CD4-positive, alpha-beta memory T cell (primary cell): ENCODE measurements at regions not wholly inside any gene's neighbourhood (a gene's known extent, or its start where the extent isn't known, plus 50 kb on each side); places are given as distances from the start of the nearest gene placed in this dataset.

Experiments used
- CTCF ChIA-PET: fragments of 350-600 bp; sonication (Branson Sonifier 250); formaldehyde crosslinking; loops from one replicate; lab custom pipeline; 2021; ENCODE audit warnings: inconsistent platforms; ENCODE audit not compliant: partially characterized antibody; lab: Charles Lee
- POLR2A ChIA-PET: fragments of 350-600 bp; sonication (Branson Sonifier 250); formaldehyde crosslinking; loops from one replicate; lab custom pipeline; 2021; ENCODE audit not compliant: partially characterized antibody; lab: Charles Lee
- DNase-seq, 5 donors: peaks; one replicate each; pipeline versions ENCODE4 v3.0.0 to v3.0.0-alpha.2; 2020 to 2022; ENCODE audit warnings: mixed read lengths in 1 of 5
- H3K27ac ChIP-seq: one replicate; pipeline ENCODE4 v1.7.0; 2013; ENCODE audit warnings: low read depth, low read length
- H3K27me3 ChIP-seq: 2 replicates; pipeline ENCODE4 v1.7.0; 2013; ENCODE audit warnings: mild to moderate bottlenecking, low read length, moderate library complexity; ENCODE audit not compliant: insufficient read depth
- H3K36me3 ChIP-seq: 2 replicates; pipeline ENCODE4 v1.7.0; 2013; ENCODE audit warnings: mild to moderate bottlenecking, low read length, moderate library complexity; ENCODE audit not compliant: insufficient read depth
- H3K4me1 ChIP-seq: 2 replicates; pipeline ENCODE4 v1.7.0; 2013; ENCODE audit warnings: mild to moderate bottlenecking, low read length, moderate library complexity; ENCODE audit not compliant: insufficient read depth
- H3K4me3 ChIP-seq, 2 donors: one replicate each; pipeline ENCODE4 v1.7.0; 2013; ENCODE audit warnings: low read length in 2 of 2, mild to moderate bottlenecking in 1 of 2
- H3K9me3 ChIP-seq, 2 donors: one replicate each; pipeline ENCODE4 v1.7.0; 2013; ENCODE audit warnings: low read length in 2 of 2, control low read depth in 1 of 2; ENCODE audit not compliant: control insufficient read depth in 1 of 2
- H3K27ac Mint-ChIP-seq, 7 donors: one replicate each; pipeline ENCODE4 v1.8.0; 2020 to 2021; ENCODE audit warnings: mixed read lengths in 7 of 7, mild to moderate bottlenecking in 6 of 7, inconsistent platforms in 3 of 7, moderate library complexity in 3 of 7
- H3K27me3 Mint-ChIP-seq, 2 donors: one replicate each; pipeline ENCODE4 v1.8.0; 2020 to 2021; ENCODE audit warnings: mixed read lengths in 2 of 2
- H3K36me3 Mint-ChIP-seq, 2 donors: one replicate each; pipeline ENCODE4 v1.8.0; 2020 to 2021; ENCODE audit warnings: mixed read lengths in 2 of 2, inconsistent platforms in 1 of 2, mild to moderate bottlenecking in 1 of 2
- H3K4me1 Mint-ChIP-seq, 4 donors: one replicate each; pipeline ENCODE4 v1.8.0; 2020 to 2021; ENCODE audit warnings: mixed read lengths in 4 of 4, mild to moderate bottlenecking in 1 of 4
- H3K4me3 Mint-ChIP-seq, 8 donors: one replicate each; pipeline ENCODE4 v1.8.0; 2020 to 2021; ENCODE audit warnings: mixed read lengths in 8 of 8, mild to moderate bottlenecking in 7 of 8, moderate library complexity in 6 of 8, inconsistent platforms in 3 of 8
- H3K9me3 Mint-ChIP-seq, 8 donors: one replicate each; pipeline ENCODE4 v1.8.0; 2020 to 2021; ENCODE audit warnings: mixed read lengths in 8 of 8, mild to moderate bottlenecking in 5 of 8, inconsistent platforms in 3 of 8, moderate library complexity in 1 of 8
- intact Hi-C: fragments of 100-400 bp; cut with micrococcal nuclease; formaldehyde crosslinking; loops from one replicate; pipeline ENCODE4 v1.15.1; 2023

DNA sequence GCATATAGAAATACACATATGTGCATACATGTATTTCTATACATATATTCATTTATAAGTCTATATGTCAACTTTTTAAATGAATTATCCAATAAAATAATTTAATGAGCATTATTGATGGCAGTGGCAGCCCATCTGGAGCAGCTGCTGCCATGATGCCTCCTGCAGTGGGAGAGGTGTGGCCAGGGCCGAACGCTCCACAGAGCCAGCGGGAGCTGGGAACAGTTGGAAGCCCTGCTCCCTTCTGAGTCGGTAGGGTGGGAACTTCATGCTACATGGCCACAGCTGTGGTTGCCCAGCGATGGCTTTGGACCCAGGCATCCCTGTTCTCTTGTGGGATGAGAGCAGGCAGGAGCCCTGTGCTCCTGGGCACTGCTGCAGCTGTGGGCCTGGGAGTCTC lies 812.4 kb upstream of the CTNND2 start:
- H3K4me1 Mint-ChIP-seq, result no peaks in the 10 kb centered on the region
- Histone ChIP-seq H3K27me3 (no peaks in the 10 kb centered on the region), H3K4me1 (no peaks in the 10 kb centered on the region), H3K36me3 (no peaks in the 10 kb centered on the region), H3K4me3 (no peak overlapping the region), H3K9me3 (no peaks in the 10 kb centered on the region), H3K27ac (no peak overlapping the region)
- H3K4me3 Mint-ChIP-seq, result no peak overlapping the region
- H3K9me3 Mint-ChIP-seq, result peaks cover 0 to 9% (median 4%) of the 10 kb centered on the region in 8 donors
- H3K27ac Mint-ChIP-seq, result no peak overlapping the region
- ChIA-PET CTCF (no interaction called here), POLR2A (no interaction called here)
- H3K27me3 Mint-ChIP-seq, result no peaks in the 10 kb centered on the region
- intact Hi-C loops, result no loop called here
- DNase-seq, result no peak
- no peaks in the 10 kb centered on the region for H3K36me3 Mint-ChIP-seq

DNA sequence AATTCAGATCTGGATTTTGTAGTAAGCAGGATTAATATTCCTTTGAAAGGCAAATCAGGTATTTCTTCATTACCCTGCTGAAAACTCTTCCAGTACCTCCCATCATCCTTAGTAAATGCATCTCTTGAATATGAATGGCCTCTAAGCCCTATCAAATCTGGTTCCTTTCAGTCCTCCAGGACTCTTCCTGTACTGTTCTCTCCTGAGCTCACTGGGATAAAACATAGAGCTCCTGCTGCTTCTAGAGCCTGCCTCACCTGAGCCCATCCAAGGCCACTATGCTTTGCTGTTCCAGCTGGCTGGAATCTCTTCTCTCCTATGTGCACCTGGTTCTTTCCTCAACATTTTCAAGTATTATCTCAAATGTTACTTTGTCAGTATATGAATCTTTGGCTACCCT lies 803.3 kb upstream of the CTNND2 start:
- Mint-ChIP-seq H3K4me1 (peaks cover 0 to 2% (median 0%) of the 10 kb centered on the region in 4 donors), H3K36me3 (no peaks in the 10 kb centered on the region), H3K9me3 (peaks cover 0 to 26% (median 11%) of the 10 kb centered on the region in 8 donors), H3K27me3 (no peaks in the 10 kb centered on the region), H3K27ac (no peak overlapping the region), H3K4me3 (no peak overlapping the region)
- no peak for DNase-seq
- CTCF ChIA-PET, result no interaction called here
- H3K4me3 ChIP-seq, result no peak overlapping the region
- POLR2A ChIA-PET, result no interaction called here
- H3K27me3 ChIP-seq, result no peaks in the 10 kb centered on the region
- H3K27ac ChIP-seq, result no peak overlapping the region
- no peaks in the 10 kb centered on the region for H3K4me1 ChIP-seq
- H3K9me3 ChIP-seq, result no peaks in the 10 kb centered on the region
- intact Hi-C loops, result no loop called here
- H3K36me3 ChIP-seq, result no peaks in the 10 kb centered on the region

DNA sequence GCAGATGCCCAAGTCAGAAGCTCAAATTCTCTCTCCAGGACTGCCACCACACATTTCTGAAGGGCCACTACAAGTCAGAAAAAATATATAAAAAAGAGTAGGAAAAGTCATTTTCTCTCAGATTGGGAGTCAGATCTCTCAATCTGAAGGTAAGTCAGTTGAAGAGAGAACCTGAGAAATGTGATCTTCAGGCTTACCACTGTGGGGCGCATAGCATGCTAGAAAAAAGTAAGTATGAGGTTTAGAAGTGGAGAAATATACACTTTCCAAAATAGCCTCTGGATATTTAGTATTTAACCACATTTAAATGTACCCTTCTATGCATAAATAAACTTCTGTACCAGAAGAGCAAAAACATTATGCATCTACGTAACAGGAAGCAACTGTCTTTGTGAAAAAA lies 800.7 kb upstream of the CTNND2 start:
- H3K27me3 ChIP-seq, result no peaks in the 10 kb centered on the region
- Mint-ChIP-seq H3K27ac (no peak overlapping the region), H3K27me3 (no peaks in the 10 kb centered on the region), H3K4me1 (peaks cover 0 to 2% (median 0%) of the 10 kb centered on the region in 4 donors), H3K9me3 (peaks cover 0 to 29% (median 11%) of the 10 kb centered on the region in 8 donors), H3K36me3 (no peaks in the 10 kb centered on the region), H3K4me3 (no peak overlapping the region)
- CTCF ChIA-PET, result no interaction called here
- H3K4me3 ChIP-seq, result no peak overlapping the region
- H3K27ac ChIP-seq, result no peak overlapping the region
- H3K9me3 ChIP-seq, result no peaks in the 10 kb centered on the region
- H3K36me3 ChIP-seq, result no peaks in the 10 kb centered on the region
- H3K4me1 ChIP-seq, result no peaks in the 10 kb centered on the region
- POLR2A ChIA-PET, result no interaction called here
- intact Hi-C loops, result no loop called here
- DNase-seq, result no peak

DNA sequence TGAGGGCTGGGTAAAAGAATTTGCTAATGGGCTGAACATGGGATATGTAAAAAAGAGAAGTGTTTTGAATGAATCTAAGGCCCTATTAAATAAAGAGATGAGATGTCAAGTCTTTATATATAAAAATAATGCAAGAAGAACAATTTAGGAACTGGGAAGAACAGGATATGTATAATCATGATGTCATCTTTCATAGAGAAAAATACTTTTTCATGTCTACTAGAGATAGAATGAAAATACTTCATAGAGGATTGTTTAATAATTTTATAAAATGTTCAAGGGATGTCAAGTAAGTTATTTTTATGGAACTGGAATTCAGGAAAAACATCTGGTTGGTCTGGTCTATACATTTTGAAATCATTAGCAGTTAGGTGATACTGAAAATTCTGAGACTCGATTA lies 799.0 kb upstream of the CTNND2 start:
- Mint-ChIP-seq H3K27me3 (no peaks in the 10 kb centered on the region), H3K36me3 (no peaks in the 10 kb centered on the region), H3K4me3 (no peak overlapping the region), H3K9me3 (peaks cover 0 to 27% (median 11%) of the 10 kb centered on the region in 8 donors), H3K4me1 (peaks cover 0 to 2% (median 0%) of the 10 kb centered on the region in 4 donors), H3K27ac (no peak overlapping the region)
- Histone ChIP-seq H3K27me3 (no peaks in the 10 kb centered on the region), H3K36me3 (no peaks in the 10 kb centered on the region), H3K4me1 (no peaks in the 10 kb centered on the region), H3K9me3 (no peaks in the 10 kb centered on the region), H3K4me3 (no peak overlapping the region), H3K27ac (no peak overlapping the region)
- CTCF ChIA-PET, result no interaction called here
- intact Hi-C loops, result no loop called here
- DNase-seq, result no peak
- POLR2A ChIA-PET, result no interaction called here

DNA sequence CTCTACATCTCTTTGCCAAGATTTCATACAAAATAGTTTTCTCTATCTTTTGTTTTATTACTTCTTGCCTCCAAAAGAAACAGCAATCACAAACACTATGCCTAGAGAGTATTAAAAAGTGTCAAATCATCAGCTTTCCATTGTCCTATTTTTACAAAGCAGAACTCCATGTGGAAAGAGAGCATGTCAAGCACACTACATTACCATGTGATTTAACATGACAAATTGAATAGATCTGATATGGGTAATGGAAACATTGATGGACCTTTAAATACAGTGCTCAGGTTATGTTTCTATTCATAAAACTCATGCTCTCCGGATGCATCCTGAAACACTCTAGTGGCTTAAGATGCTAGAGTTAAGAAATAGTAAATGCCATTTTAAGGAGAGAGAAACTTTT lies 791.4 kb upstream of the CTNND2 start:
- H3K9me3 ChIP-seq, result no peaks in the 10 kb centered on the region
- H3K27me3 Mint-ChIP-seq, result no peaks in the 10 kb centered on the region
- no peak overlapping the region for H3K27ac Mint-ChIP-seq
- H3K9me3 Mint-ChIP-seq, result peaks cover 0 to 11% (median 4%) of the 10 kb centered on the region in 8 donors
- H3K36me3 ChIP-seq, result no peaks in the 10 kb centered on the region
- CTCF ChIA-PET, result no interaction called here
- no peak overlapping the region for H3K4me3 Mint-ChIP-seq
- intact Hi-C loops, result no loop called here
- no peak overlapping the region for H3K4me3 ChIP-seq
- no peaks in the 10 kb centered on the region for H3K27me3 ChIP-seq
- DNase-seq, result no peak
- H3K27ac ChIP-seq, result no peak overlapping the region
- H3K4me1 Mint-ChIP-seq, result no peaks in the 10 kb centered on the region
- POLR2A ChIA-PET, result no interaction called here
- H3K4me1 ChIP-seq, result no peaks in the 10 kb centered on the region
- no peaks in the 10 kb centered on the region for H3K36me3 Mint-ChIP-seq

DNA sequence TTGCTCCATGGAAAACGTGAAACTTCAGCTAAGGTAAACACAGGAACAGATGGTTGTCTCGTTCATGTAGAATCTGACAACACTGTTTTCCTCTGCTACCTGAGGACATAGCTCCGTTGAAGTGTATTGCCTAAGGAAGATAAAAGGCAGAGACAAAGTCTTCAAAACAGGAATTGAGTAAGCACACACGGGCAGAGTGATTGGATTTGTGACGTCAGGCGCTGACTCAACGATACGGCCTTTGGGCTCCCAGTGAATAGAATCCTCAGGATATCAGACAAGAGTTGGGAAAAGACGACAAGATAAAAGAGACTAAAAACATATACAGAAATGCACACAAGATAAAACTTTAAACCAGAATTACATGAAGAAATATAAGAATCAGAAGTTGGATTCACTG lies 787.1 kb upstream of the CTNND2 start:
- H3K36me3 ChIP-seq, result no peaks in the 10 kb centered on the region
- intact Hi-C loops, result no loop called here
- ChIA-PET CTCF (no interaction called here), POLR2A (no interaction called here)
- no peak overlapping the region for H3K27ac ChIP-seq
- Mint-ChIP-seq H3K36me3 (no peaks in the 10 kb centered on the region), H3K27ac (no peak overlapping the region), H3K4me3 (no peak overlapping the region), H3K4me1 (no peaks in the 10 kb centered on the region), H3K27me3 (no peaks in the 10 kb centered on the region), H3K9me3 (peaks cover 5 to 17% (median 10%) of the 10 kb centered on the region in 8 donors)
- no peak overlapping the region for H3K4me3 ChIP-seq
- H3K4me1 ChIP-seq, result no peaks in the 10 kb centered on the region
- no peaks in the 10 kb centered on the region for H3K27me3 ChIP-seq
- H3K9me3 ChIP-seq, result no peaks in the 10 kb centered on the region
- DNase-seq, result no peak

DNA sequence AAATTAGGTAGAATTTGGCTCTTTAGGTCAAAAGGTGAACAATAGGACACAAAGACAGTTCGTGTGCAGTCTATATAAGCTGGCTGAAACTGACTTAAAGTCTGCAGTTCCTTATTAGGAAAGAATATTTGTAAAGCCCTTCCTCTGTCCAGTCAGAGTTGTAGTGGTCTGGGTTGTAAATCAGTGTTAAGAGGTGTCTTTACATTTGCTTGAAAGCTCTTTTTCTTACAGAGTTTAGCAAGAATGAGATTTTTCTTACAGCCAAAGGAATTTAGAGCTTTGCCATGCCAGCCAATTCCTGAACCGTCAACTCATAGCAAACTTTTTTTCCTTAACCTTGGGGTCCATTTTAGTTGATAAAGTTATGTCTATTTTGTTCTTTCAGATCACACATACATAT lies 786.1 kb upstream of the CTNND2 start:
- Histone ChIP-seq H3K27ac (no peak overlapping the region), H3K36me3 (no peaks in the 10 kb centered on the region), H3K4me1 (no peaks in the 10 kb centered on the region), H3K27me3 (no peaks in the 10 kb centered on the region), H3K4me3 (no peak overlapping the region), H3K9me3 (no peaks in the 10 kb centered on the region)
- intact Hi-C loops, result no loop called here
- no peaks in the 10 kb centered on the region for H3K36me3 Mint-ChIP-seq
- no peak overlapping the region for H3K27ac Mint-ChIP-seq
- no peak for DNase-seq
- H3K9me3 Mint-ChIP-seq, result peaks cover 2 to 14% (median 9%) of the 10 kb centered on the region in 8 donors
- ChIA-PET CTCF (no interaction called here), POLR2A (no interaction called here)
- H3K4me1 Mint-ChIP-seq, result no peaks in the 10 kb centered on the region
- H3K27me3 Mint-ChIP-seq, result no peaks in the 10 kb centered on the region
- H3K4me3 Mint-ChIP-seq, result no peak overlapping the region

DNA sequence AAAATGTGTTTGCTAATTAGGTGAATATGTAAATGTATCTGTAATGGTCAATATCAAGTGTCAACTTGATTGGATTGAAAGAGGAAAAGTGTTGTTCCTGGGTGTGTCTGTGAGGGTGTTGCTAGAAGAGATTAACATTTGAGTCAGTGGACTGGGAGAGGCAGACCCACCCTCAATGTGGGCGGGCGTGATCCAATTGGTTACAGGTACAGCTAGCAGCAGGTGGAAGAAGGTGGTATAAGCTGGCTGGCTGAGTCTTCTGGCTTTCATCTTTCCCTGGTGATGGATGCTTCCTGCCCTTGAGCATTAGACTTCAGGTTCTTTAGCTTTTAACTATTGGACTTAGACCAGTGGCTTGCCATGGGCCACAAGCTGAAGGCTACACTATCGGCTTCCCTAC lies 779.0 kb upstream of the CTNND2 start:
- no peaks in the 10 kb centered on the region for H3K4me1 ChIP-seq
- no peak for DNase-seq
- intact Hi-C loops, result no loop called here
- no peak overlapping the region for H3K27ac ChIP-seq
- H3K27ac Mint-ChIP-seq, result no peak overlapping the region
- H3K27me3 ChIP-seq, result no peaks in the 10 kb centered on the region
- no peaks in the 10 kb centered on the region for H3K27me3 Mint-ChIP-seq
- no peaks in the 10 kb centered on the region for H3K36me3 ChIP-seq
- H3K9me3 ChIP-seq, result no peaks in the 10 kb centered on the region
- ChIA-PET CTCF (no interaction called here), POLR2A (no interaction called here)
- H3K9me3 Mint-ChIP-seq, result peaks cover 0 to 5% (median 0%) of the 10 kb centered on the region in 8 donors
- H3K36me3 Mint-ChIP-seq, result no peaks in the 10 kb centered on the region
- no peaks in the 10 kb centered on the region for H3K4me1 Mint-ChIP-seq
- no peak overlapping the region for H3K4me3 ChIP-seq
- H3K4me3 Mint-ChIP-seq, result no peak overlapping the region
